PC-3 (cell line): ENCODE measurements at regions not wholly inside any gene's neighbourhood (a gene's known extent, or its start where the extent isn't known, plus 50 kb on each side); places are given as distances from the start of the nearest gene placed in this dataset.

Source experiments
- EZH2 ChIP-seq: fragments of 300-600 bp; sonication (generic); IDR thresholded peaks from one replicate; pipeline ENCODE4 v1.6.1; 2017; ENCODE audit warnings: antibody characterized with exemption, mild to moderate bottlenecking, low read length; ENCODE audit not compliant: unreplicated experiment
- EZH2phosphoT487 ChIP-seq: fragments of 300-600 bp; sonication (generic); IDR thresholded peaks from 2 replicates; pipeline ENCODE4 v1.6.1; 2018; ENCODE audit warnings: mild to moderate bottlenecking, antibody characterized with exemption, low read length, borderline replicate concordance
- TF ChIP-seq, protein P1 (sequence below): fragments of 300-600 bp; sonication (generic); conservative IDR thresholded peaks from 2 replicates; pipeline ENCODE4 v1.5.1; 2017; ENCODE audit warnings: antibody characterized with exemption, low read depth, mild to moderate bottlenecking, low read length

DNA sequence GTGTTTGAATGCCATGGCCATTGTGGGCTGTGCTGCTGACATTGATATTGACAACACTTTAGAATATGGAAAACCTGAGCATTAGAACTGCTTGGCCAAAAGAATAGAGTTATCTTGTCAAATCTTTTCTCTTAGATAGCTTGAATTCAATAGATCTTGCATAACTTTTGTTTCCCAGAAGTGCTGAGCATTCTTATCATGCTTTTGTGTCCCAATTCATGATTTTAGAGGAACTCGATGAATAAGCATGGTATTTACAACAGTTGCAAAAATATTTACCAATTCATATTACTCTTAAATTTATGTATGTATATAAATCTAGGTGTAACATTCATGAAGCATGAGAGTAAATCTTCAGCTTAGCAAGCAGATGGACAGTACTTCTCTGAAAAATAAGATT lies 508.0 kb downstream of the BCL11A start:
- TF ChIP-seq, protein P1, sequence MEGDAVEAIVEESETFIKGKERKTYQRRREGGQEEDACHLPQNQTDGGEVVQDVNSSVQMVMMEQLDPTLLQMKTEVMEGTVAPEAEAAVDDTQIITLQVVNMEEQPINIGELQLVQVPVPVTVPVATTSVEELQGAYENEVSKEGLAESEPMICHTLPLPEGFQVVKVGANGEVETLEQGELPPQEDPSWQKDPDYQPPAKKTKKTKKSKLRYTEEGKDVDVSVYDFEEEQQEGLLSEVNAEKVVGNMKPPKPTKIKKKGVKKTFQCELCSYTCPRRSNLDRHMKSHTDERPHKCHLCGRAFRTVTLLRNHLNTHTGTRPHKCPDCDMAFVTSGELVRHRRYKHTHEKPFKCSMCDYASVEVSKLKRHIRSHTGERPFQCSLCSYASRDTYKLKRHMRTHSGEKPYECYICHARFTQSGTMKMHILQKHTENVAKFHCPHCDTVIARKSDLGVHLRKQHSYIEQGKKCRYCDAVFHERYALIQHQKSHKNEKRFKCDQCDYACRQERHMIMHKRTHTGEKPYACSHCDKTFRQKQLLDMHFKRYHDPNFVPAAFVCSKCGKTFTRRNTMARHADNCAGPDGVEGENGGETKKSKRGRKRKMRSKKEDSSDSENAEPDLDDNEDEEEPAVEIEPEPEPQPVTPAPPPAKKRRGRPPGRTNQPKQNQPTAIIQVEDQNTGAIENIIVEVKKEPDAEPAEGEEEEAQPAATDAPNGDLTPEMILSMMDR, result no peak
- TF ChIP-seq EZH2 (no peak), EZH2phosphoT487 (no peak)
